AG10803 (cell line): ENCODE measurements at regions not wholly inside any gene's neighbourhood (a gene's known extent, or its start where the extent isn't known, plus 50 kb on each side); places are given as distances from the start of the nearest gene placed in this dataset.

Source experiments
- DNase-seq: peaks from one replicate; pipeline ENCODE4 v3.0.0; 2010; ENCODE audit warnings: low read depth
- H3K4me3 ChIP-seq: 2 replicates; pipeline ENCODE4 v1.5.1; 2011; ENCODE audit warnings: mild to moderate bottlenecking, low read length, control low read depth
- TF ChIP-seq, protein P1 (sequence below): conservative IDR thresholded peaks from 2 replicates; pipeline ENCODE4 v1.5.1; 2011; ENCODE audit warnings: mild to moderate bottlenecking, low read length, control low read depth, inconsistent platforms

DNA sequence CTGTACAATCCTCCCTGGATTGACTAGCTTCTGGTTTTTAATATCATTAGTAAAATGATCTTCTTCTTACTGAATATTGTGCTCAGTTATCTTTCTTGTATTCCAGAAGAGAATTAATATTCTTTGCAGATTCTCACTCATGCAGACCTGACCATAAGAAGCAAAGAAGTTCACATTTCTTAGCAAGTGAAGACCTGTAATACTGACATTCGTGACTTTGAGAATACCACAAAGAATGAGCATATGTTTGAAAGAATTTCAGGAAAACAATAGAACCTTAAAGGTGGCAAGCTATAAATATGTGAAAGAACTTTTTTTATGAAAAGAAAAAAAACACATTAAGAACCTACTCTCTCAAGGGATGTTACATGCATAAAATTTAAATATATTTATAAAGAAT, 371.6 kb downstream of the JRKL start:
- H3K4me3 ChIP-seq = no peak overlapping the region
- TF ChIP-seq, protein P1, sequence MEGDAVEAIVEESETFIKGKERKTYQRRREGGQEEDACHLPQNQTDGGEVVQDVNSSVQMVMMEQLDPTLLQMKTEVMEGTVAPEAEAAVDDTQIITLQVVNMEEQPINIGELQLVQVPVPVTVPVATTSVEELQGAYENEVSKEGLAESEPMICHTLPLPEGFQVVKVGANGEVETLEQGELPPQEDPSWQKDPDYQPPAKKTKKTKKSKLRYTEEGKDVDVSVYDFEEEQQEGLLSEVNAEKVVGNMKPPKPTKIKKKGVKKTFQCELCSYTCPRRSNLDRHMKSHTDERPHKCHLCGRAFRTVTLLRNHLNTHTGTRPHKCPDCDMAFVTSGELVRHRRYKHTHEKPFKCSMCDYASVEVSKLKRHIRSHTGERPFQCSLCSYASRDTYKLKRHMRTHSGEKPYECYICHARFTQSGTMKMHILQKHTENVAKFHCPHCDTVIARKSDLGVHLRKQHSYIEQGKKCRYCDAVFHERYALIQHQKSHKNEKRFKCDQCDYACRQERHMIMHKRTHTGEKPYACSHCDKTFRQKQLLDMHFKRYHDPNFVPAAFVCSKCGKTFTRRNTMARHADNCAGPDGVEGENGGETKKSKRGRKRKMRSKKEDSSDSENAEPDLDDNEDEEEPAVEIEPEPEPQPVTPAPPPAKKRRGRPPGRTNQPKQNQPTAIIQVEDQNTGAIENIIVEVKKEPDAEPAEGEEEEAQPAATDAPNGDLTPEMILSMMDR = no peak
- no peak for DNase-seq

DNA sequence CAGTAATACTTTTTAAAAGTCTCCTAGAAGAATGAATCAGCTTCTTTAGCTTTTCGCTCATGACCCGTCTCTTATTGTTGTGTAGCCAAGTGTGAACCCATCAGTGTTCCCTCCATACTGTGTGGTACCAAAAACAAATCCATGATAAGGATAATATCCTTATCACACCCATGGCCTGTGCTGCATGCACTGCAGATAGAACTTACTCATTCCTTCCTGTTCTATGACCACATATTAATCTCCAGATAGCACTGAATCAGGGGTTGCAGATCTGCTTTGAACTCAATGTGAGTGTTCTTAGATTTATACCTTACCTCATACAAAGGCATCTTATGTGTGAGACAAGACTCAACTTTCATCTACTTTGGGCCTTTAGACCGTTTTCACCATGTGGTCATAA, 373.4 kb downstream of the JRKL start:
- no peak overlapping the region for H3K4me3 ChIP-seq
- TF ChIP-seq, protein P1 = no peak
- no peak for DNase-seq

DNA sequence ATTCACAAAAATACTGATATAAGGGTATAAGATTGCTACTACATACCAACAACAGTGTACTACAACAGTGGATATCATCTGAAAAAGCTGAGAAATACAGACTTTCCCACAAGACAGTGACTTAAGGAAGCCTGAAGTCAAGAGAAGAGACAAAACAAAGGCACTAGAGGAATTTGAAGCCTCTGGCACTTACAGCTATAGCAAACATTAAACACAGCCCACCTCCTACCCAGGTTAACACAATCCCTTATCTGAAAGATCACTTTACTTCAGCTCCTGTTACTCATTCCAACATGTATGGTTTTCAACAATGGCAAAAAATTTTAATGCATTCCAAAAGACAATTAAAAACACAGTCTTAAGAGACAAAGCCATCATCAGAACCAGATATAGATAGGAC, 388.5 kb downstream of the JRKL start:
- no peak for DNase-seq
- H3K4me3 ChIP-seq = no peak overlapping the region
- TF ChIP-seq, protein P1 = no peak

GRCh38 chr11:96779030-96779429, 389.2 kb downstream of the JRKL start:
- no peak for DNase-seq
- H3K4me3 ChIP-seq = no peak overlapping the region
- TF ChIP-seq, protein P1 = no peak

DNA sequence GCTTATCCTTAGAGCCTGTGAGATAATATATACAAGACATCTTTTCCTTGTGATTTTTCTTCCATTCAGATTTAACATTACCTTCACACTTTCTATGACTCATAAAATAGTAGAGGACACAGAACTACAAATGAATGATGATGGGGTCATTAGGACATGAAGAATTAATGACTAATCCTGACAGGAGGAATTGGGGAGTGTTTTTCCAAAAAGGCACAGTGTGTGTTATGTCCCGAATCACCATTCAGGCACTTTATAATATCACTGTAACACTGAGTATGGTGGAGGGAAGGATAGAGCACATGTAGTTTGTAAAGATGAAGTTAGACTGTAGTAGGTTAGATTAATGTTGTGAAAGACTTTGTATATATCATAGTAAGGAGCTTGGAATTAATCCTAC, 391.3 kb downstream of the JRKL start:
- DNase-seq = no peak
- H3K4me3 ChIP-seq = no peak overlapping the region
- TF ChIP-seq, protein P1 = no peak

DNA sequence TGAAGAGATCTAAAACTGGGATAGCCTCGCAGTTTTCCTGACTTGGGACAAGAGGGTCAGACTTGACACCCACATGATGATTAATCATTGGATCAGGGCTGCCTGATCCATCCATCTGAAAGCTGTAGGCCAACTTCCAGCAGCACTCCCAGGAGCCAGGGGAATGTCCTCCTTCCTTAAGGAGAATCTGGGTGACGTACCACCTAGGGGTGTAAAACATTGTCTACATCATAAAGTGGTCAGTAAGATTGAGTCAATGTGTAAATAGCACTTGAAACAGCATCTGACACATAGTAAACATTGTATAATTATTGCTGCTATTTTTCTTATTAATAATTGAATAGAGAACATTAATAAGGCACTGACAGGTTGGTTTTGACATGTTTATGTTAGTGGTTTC, 392.8 kb downstream of the JRKL start:
- TF ChIP-seq, protein P1 = no peak
- no peak for DNase-seq
- H3K4me3 ChIP-seq = no peak overlapping the region

DNA sequence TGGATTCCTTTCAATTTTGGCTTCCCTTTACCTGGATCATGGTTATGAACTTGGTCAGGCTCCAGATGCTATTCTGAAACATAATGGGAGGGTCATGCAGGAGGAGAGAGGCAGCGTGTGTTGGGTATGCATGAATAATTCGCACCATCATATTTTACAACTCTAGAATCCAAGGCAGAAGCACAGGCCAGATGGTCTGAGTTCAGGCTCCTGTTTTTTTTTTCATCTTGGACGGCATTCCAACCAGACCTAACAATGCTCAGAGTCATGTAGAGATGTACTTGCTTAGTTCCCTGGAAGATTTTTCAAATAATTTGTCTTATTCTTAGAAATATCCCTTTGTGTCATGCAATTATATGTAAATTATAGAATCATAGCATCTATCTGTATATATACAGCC, 393.5 kb downstream of the JRKL start:
- H3K4me3 ChIP-seq = no peak overlapping the region
- DNase-seq = no peak
- TF ChIP-seq, protein P1 = no peak
